NCI-H2227 (cell line): ENCODE measurements at regions not wholly inside any gene's neighbourhood (a gene's known extent, or its start where the extent isn't known, plus 50 kb on each side); places are given as distances from the start of the nearest gene placed in this dataset.

Source experiments
- DNase-seq: peaks from one replicate; lab custom pipeline; 2025; ENCODE audit not compliant: unreplicated experiment; lab: John Stamatoyannopoulos, UW

GRCh38 chr18:78309924-78310323 lies 669.7 kb upstream of the SALL3 start:
- no peak for DNase-seq

DNA sequence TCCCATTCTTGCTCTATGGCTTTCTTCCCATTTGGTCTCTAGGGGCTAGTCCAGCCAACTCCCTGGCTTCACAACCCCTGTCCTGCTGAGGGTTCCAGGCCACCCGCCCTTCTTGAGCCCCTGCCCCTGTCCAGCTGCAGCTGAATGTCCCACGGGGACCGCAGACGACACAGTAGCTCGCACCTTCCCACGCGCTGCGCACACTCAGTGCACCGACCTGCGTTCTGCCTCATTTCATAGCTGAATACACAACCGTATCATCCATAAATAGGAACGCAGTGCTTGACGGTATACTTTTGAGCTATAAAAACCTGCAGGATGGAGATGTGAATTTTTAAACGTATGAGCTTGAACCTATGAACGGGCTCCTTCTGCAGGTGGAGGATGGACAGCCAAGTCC lies 660.4 kb upstream of the SALL3 start:
- no peak for DNase-seq

GRCh38 chr18:78319961-78320360 lies 659.7 kb upstream of the SALL3 start:
- no peak for DNase-seq

DNA sequence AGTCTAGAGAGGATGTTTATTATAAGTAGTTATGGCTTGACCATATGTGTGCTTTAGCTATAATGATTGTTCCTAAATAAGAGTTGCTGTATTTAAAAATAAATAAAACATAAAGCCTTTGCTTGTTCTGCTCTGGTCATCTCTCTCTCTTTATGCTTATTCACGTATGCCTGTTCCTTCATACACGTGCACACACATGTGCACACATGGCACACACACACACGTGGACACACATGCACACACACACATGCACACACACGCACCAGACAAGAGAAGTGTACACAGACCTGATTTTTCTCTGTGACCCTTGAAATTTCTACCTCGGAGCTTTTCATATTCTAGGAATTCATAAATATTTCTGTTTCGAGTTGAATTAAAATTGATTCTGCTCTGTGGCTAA lies 658.2 kb upstream of the SALL3 start:
- no peak for DNase-seq

GRCh38 chr18:78323453-78324197 lies 656.0 kb upstream of the SALL3 start:
- DNase-seq: no peak

DNA sequence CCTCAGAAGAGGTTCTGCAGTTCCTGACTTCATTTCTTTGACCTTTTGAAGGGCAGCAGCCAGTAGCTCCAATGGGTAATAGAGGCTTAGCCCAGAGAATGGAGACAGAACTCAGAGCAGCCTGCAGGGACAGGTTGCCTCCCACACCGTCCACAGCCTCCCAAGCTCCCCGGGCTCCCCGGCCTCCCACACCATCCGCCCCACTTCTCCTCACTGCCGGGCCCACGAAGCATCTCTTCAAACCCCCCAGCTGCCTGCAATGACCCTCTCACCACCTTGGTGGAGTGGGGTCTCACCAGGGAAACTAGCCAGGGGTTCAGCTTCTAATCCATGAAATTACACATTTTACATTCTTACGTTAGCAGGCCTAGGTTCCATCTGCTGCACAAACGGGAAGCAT lies 652.0 kb upstream of the SALL3 start:
- DNase-seq: no peak

DNA sequence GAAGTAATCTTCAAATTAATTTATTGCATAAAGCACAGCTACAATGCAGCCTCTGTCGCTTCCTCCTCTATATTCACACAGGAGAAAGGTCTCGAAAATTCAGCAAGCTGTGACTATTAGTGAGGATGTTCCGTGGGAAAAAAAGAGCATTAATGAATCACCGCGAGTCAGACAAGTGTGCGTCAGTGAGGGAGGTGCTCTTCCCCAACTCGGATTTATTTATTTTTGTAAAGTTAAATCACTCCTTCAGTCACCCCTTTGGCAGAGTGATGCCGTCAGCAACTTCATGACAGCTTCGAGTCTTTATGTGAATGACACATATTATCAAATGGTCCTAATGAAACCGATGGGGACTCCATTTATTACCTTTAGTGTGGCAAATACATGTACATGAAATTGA lies 648.9 kb upstream of the SALL3 start:
- no peak for DNase-seq

DNA sequence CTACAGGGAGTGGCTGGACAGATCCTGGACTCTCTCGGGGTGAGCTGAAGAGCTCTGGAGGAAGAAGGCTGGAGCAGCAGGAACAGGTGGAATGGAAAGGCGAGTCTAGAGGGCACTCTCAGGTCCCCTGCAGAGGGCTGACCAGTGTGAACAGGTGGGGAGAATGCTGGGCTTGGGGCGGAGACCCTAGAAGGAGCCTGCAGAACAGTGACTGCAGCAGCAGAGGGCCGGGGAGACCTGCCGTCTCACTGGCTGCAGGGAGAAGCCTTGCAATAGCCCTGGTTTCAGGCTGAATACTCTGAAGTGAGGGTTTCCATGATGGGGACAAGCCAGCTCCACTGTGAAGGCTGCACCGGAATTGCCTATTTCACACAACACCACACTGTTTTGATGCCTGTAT lies 626.7 kb upstream of the SALL3 start:
- DNase-seq: no peak

DNA sequence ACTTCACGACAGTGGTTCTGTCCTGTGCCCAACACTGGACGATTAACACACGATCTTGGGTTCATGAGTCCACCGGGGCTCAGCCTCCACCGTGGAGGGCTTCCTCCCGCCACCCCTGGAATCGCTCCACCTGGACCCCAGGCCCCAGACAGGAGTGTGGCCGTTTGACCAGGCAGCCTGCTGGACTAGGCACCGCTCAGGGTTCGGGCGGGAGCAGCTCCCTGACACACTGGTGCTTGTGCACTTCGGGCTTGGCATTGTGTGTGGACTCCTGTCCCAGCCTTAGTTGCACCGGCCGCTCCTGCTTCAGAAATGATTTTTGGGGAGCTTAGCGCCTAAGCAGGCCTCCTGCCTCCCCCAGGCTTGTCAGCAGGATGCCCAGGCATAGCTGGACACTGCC lies 617.4 kb upstream of the SALL3 start:
- no peak for DNase-seq

GRCh38 chr18:78363556-78364387 lies 615.8 kb upstream of the SALL3 start:
- DNase-seq: no peak

- DNase-seq: no peak
Measured at GRCh38 chr18:78364388-78364960, 615.1 kb upstream of the SALL3 start.

GRCh38 chr18:78367996-78368395 lies 611.6 kb upstream of the SALL3 start:
- DNase-seq: no peak

GRCh38 chr18:78368726-78369125 lies 610.9 kb upstream of the SALL3 start:
- DNase-seq: no peak

- DNase-seq: no peak
Measured at GRCh38 chr18:78376046-78376445, 603.6 kb upstream of the SALL3 start.

- no peak for DNase-seq
Measured at GRCh38 chr18:78378403-78378802, 601.2 kb upstream of the SALL3 start.

DNA sequence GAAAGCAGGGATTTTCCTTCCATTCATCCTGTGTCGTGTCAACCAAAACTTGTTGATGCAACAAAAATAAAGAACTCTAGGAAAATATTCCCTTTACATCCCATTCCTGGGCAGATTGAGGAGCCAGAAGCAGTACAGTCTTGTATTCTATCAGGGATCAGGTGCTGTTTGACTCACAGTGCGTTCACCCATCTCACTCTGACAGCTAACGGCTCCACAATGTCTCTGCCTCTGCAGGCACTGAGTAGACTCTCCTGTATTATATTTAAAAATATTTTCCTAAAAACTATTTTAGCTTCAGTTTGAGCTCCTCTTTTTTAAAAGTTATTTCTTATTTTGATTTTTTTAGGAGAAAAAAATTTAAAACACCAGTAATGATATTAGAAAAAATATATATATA lies 600.6 kb upstream of the SALL3 start:
- no peak for DNase-seq

- no peak for DNase-seq
Measured at GRCh38 chr18:78390348-78390951, 589.2 kb upstream of the SALL3 start.

DNA sequence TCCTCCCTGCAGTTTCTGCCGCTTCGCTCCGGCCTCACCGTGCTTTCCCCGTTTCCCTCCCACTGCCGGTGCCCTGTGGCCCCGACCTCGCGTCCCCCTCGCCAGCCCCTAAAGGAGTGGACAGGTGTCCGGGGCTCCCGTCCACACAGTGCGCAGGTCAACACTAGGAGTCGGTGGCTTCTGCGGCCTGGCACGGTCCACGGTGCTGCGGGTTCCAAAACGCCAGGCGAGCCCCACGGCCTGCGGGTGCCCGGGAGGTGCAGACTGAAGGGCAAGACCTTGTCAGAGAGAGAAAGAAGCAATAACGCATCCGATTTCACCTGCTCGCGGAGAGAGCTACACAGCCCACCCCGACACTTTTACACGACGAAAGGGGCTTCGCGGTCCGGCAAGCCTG lies 588.7 kb upstream of the SALL3 start:
- DNase-seq: no peak

- DNase-seq: no peak
Measured at GRCh38 chr18:78393086-78393862, 586.3 kb upstream of the SALL3 start.

GRCh38 chr18:78396077-78396476 lies 583.5 kb upstream of the SALL3 start:
- no peak for DNase-seq

GRCh38 chr18:78396756-78397155 lies 582.9 kb upstream of the SALL3 start:
- no peak for DNase-seq
